ENCODE measurements at regions not wholly inside any gene's neighbourhood (a gene's known extent, or its start where the extent isn't known, plus 50 kb on each side); places are given as distances from the start of the nearest gene placed in this dataset.

GRCh38 chr12:91706466-91706865, 439.2 kb downstream of the BTG1 start:
- TF ChIP-seq, protein P1, sequence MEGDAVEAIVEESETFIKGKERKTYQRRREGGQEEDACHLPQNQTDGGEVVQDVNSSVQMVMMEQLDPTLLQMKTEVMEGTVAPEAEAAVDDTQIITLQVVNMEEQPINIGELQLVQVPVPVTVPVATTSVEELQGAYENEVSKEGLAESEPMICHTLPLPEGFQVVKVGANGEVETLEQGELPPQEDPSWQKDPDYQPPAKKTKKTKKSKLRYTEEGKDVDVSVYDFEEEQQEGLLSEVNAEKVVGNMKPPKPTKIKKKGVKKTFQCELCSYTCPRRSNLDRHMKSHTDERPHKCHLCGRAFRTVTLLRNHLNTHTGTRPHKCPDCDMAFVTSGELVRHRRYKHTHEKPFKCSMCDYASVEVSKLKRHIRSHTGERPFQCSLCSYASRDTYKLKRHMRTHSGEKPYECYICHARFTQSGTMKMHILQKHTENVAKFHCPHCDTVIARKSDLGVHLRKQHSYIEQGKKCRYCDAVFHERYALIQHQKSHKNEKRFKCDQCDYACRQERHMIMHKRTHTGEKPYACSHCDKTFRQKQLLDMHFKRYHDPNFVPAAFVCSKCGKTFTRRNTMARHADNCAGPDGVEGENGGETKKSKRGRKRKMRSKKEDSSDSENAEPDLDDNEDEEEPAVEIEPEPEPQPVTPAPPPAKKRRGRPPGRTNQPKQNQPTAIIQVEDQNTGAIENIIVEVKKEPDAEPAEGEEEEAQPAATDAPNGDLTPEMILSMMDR (conservative IDR thresholded peaks at IDR 0.05; ENCODE audit: low read depth, low read length), result no peak
- TF ChIP-seq EZH2phosphoT487 (IDR thresholded peaks at IDR 0.05; ENCODE audit: borderline replicate concordance, low read length) (no peak), EZH2 (IDR thresholded peaks at IDR 0.05; ENCODE audit: low read length, unreplicated experiment) (no peak)

All from PC-3 (cell line).